H9 (cell line): ENCODE measurements at regions not wholly inside any gene's neighbourhood (a gene's known extent, or its start where the extent isn't known, plus 50 kb on each side); places are given as distances from the start of the nearest gene placed in this dataset.

Experiments
- DNase-seq: peaks from one replicate; pipeline ENCODE4 v3.0.0-alpha.2; 2017
- H2AFZ ChIP-seq: one replicate; pipeline ENCODE4 v1.6.1; 2013; ENCODE audit warnings: mild to moderate bottlenecking, low read length, control low read depth, moderate library complexity
- H2AK5ac ChIP-seq: 2 replicates; pipeline ENCODE4 v1.6.1; 2013; ENCODE audit warnings: low read length, control low read depth, mixed read lengths; ENCODE audit not compliant: insufficient read length
- H2BK120ac ChIP-seq: one replicate; pipeline ENCODE4 v1.6.1; 2013; ENCODE audit warnings: low read depth, mild to moderate bottlenecking, low read length, control low read depth, inconsistent platforms; ENCODE audit not compliant: poor library complexity, severe bottlenecking
- H2BK12ac ChIP-seq: 2 replicates; pipeline ENCODE4 v1.6.1; 2013; ENCODE audit warnings: low read length, control low read depth, mixed read lengths, low read depth; ENCODE audit not compliant: insufficient read length
- H2BK15ac ChIP-seq: 2 replicates; pipeline ENCODE4 v1.6.1; 2013; ENCODE audit warnings: low read depth, low read length, control low read depth
- H2BK20ac ChIP-seq: one replicate; pipeline ENCODE4 v1.6.1; 2013; ENCODE audit warnings: low read depth, mild to moderate bottlenecking, low read length, control low read depth, inconsistent platforms; ENCODE audit not compliant: poor library complexity, severe bottlenecking
- H2BK5ac ChIP-seq: 2 replicates; pipeline ENCODE4 v1.6.1; 2013; ENCODE audit warnings: low read length, control low read depth, mixed read lengths; ENCODE audit not compliant: insufficient read length
- H3K14ac ChIP-seq: 2 replicates; pipeline ENCODE4 v1.6.1; 2013; ENCODE audit warnings: low read length, control low read depth; ENCODE audit not compliant: insufficient read depth
- H3K18ac ChIP-seq: 2 replicates; pipeline ENCODE4 v1.6.1; 2013; ENCODE audit warnings: low read depth, mild to moderate bottlenecking, mixed read lengths, low read length, control low read depth; ENCODE audit not compliant: insufficient read length
- H3K23ac ChIP-seq: 2 replicates; pipeline ENCODE4 v1.6.1; 2013; ENCODE audit warnings: low read length, control low read depth, mixed read lengths, low read depth; ENCODE audit not compliant: insufficient read length
- H3K23me2 ChIP-seq: 2 replicates; pipeline ENCODE4 v1.6.1; 2013; ENCODE audit warnings: low read depth, mild to moderate bottlenecking, mixed read lengths, low read length, control low read depth; ENCODE audit not compliant: insufficient read length, poor library complexity, severe bottlenecking
- H3K27ac ChIP-seq: 2 replicates; pipeline ENCODE4 v1.5.1; 2013; ENCODE audit warnings: low read length, control low read depth, mixed read lengths, low read depth; ENCODE audit not compliant: insufficient read length
- H3K27me3 ChIP-seq: 2 replicates; pipeline ENCODE4 v1.6.1; 2013; ENCODE audit warnings: low read length, control low read depth, inconsistent platforms; ENCODE audit not compliant: insufficient read depth
- H3K4ac ChIP-seq: 2 replicates; pipeline ENCODE4 v1.6.1; 2013; ENCODE audit warnings: low read depth, mild to moderate bottlenecking, control low read depth, inconsistent platforms, low read length, moderate library complexity
- H3K4me1 ChIP-seq: 2 replicates; pipeline ENCODE4 v1.6.1; 2013; ENCODE audit warnings: low read length, control low read depth, inconsistent platforms; ENCODE audit not compliant: insufficient read depth
- H3K4me2 ChIP-seq: 2 replicates; pipeline ENCODE4 v1.6.1; 2013; ENCODE audit warnings: low read length, control low read depth, mixed read lengths; ENCODE audit not compliant: insufficient read length, insufficient read depth
- H3K56ac ChIP-seq: 2 replicates; pipeline ENCODE4 v1.6.1; 2013; ENCODE audit warnings: low read depth, mild to moderate bottlenecking, mixed read lengths, low read length, control low read depth; ENCODE audit not compliant: insufficient read length
- H3K79me1 ChIP-seq: 2 replicates; pipeline ENCODE4 v1.6.1; 2013; ENCODE audit warnings: low read depth, mild to moderate bottlenecking, moderate library complexity, low read length, control low read depth, inconsistent platforms; ENCODE audit not compliant: insufficient read depth, poor library complexity, severe bottlenecking
- H3K79me2 ChIP-seq: 2 replicates; pipeline ENCODE4 v1.6.1; 2013; ENCODE audit warnings: low read length, control low read depth, inconsistent platforms; ENCODE audit not compliant: insufficient read depth
- H3K9ac ChIP-seq: 2 replicates; pipeline ENCODE4 v1.6.1; 2013; ENCODE audit warnings: low read length, control low read depth, mixed read lengths; ENCODE audit not compliant: insufficient read length; ENCODE audit errors: extremely low read depth
- H3K9me3 ChIP-seq: one replicate; pipeline ENCODE4 v1.6.1; 2013; ENCODE audit warnings: low read depth, low read length, inconsistent platforms; ENCODE audit not compliant: control insufficient read depth
- H3T11ph ChIP-seq: one replicate; pipeline ENCODE4 v1.6.1; 2013; ENCODE audit warnings: mild to moderate bottlenecking, low read length, control low read depth, inconsistent platforms
- H4K20me1 ChIP-seq: one replicate; pipeline ENCODE4 v1.6.1; 2013; ENCODE audit not compliant: control insufficient read depth, insufficient read length, insufficient read depth
- H4K5ac ChIP-seq: 2 replicates; pipeline ENCODE4 v1.6.1; 2013; ENCODE audit warnings: low read depth, mild to moderate bottlenecking, mixed read lengths, low read length, control low read depth; ENCODE audit not compliant: insufficient read length
- H4K8ac ChIP-seq: replicated peaks from 2 replicates; pipeline ENCODE4 v1.6.1; 2013; ENCODE audit warnings: low read length, control low read depth, mixed read lengths, low read depth; ENCODE audit not compliant: insufficient read length
- H4K91ac ChIP-seq: 2 replicates; pipeline ENCODE4 v1.6.1; 2013; ENCODE audit warnings: low read depth, mild to moderate bottlenecking, moderate library complexity, mixed read lengths, low read length, control low read depth; ENCODE audit not compliant: insufficient read length
- H3K27ac Mint-ChIP-seq, 3 experiments: 2 replicates in 2 of 3; 3 replicates in 1 of 3; pipeline ENCODE4 v1.8.0; 2020 to 2021; ENCODE audit warnings: mixed read lengths in 3 of 3, mild to moderate bottlenecking in 1 of 3, moderate library complexity in 1 of 3
- H3K27me3 Mint-ChIP-seq: 2 replicates; pipeline ENCODE4 v1.8.0; 2021; ENCODE audit warnings: low read depth, mild to moderate bottlenecking, moderate library complexity, mixed read lengths
- H3K36me3 Mint-ChIP-seq, 3 experiments: 2 replicates in 2 of 3; 3 replicates in 1 of 3; pipeline ENCODE4 v1.8.0; 2020 to 2021; ENCODE audit warnings: low read depth in 3 of 3, mixed read lengths in 3 of 3; ENCODE audit not compliant: insufficient read depth in 1 of 3
- H3K4me1 Mint-ChIP-seq, 2 experiments: 2 replicates each; pipeline ENCODE4 v1.8.0; 2020; ENCODE audit warnings: mixed read lengths in 2 of 2
- H3K4me3 Mint-ChIP-seq, 2 experiments: 2 replicates in 1 of 2; 3 replicates in 1 of 2; pipeline ENCODE4 v1.8.0; 2020 to 2021; ENCODE audit warnings: mild to moderate bottlenecking in 2 of 2, mixed read lengths in 2 of 2, moderate library complexity in 1 of 2
- H3K9me3 Mint-ChIP-seq, 2 experiments: 2 replicates in 1 of 2; 3 replicates in 1 of 2; pipeline ENCODE4 v1.8.0; 2020; ENCODE audit warnings: mild to moderate bottlenecking in 2 of 2, mixed read lengths in 2 of 2, moderate library complexity in 1 of 2
- CTCF ChIP-seq: fragments of 200-600 bp; sonication (generic); conservative IDR thresholded peaks from 3 replicates; pipeline ENCODE4 v1.8.0; 2021; ENCODE audit warnings: antibody characterized with exemption, mild to moderate bottlenecking
- WGBS: extraction: QIAGEN DNeasy Blood & Tissue Kit; methylation state at CpG from one replicate; pipeline ENCODE4 v1.1.7; 2013; ENCODE audit warnings: missing lambda C conversion rate, low lambda C conversion rate, mixed read lengths; ENCODE audit not compliant: insufficient read length; ENCODE audit errors: extremely low coverage; 5-methylcytosine and 5-hydroxymethylcytosine counted together

- Mint-ChIP-seq H3K36me3 (no peaks in the 10 kb centered on the region), H3K9me3 (no peaks in the 10 kb centered on the region), H3K27me3 (no peaks in the 10 kb centered on the region), H3K4me3 (no peak overlapping the region), H3K27ac (no peak overlapping the region), H3K4me1 (no peaks in the 10 kb centered on the region)
- Histone ChIP-seq H3K56ac (no peak overlapping the region), H3K9ac (no peak overlapping the region), H2BK12ac (no peak overlapping the region), H3K79me2 (no peaks in the 10 kb centered on the region), H3K4me2 (no peak overlapping the region), H2BK15ac (no peak overlapping the region), H2BK120ac (no peak overlapping the region), H4K8ac (no peak overlapping the region), H3K18ac (no peak overlapping the region), H3K9me3 (no peaks in the 10 kb centered on the region), H3K79me1 (no peaks in the 10 kb centered on the region), H2BK5ac (no peak overlapping the region), H4K91ac (no peak overlapping the region), H3K23ac (no peak overlapping the region), H2AFZ (no peak overlapping the region), H4K20me1 (no peaks in the 10 kb centered on the region), H2AK5ac (no peak overlapping the region), H3T11ph (no peak overlapping the region), H3K27ac (no peak overlapping the region), H3K14ac (no peak overlapping the region), H3K4me1 (no peaks in the 10 kb centered on the region), H3K27me3 (no peaks in the 10 kb centered on the region), H2BK20ac (no peak overlapping the region), H3K4ac (no peak overlapping the region), H3K23me2 (no peaks in the 10 kb centered on the region), H4K5ac (no peak overlapping the region)
- no CpG with 5 or more reads among the region's 4 CpGs for WGBS
- no peak for DNase-seq
- TF ChIP-seq CTCF = no peak
Observed at GRCh38 chr2:122851161-122851560, 1095.7 kb downstream of the TSN start.
